ENCODE measurements at regions not wholly inside any gene's neighbourhood (a gene's known extent, or its start where the extent isn't known, plus 50 kb on each side); places are given as distances from the start of the nearest gene placed in this dataset.
"Not testable (repeated sequence)": the region's sequence is repeated elsewhere in the genome, so short reads cannot be mapped to it uniquely, and the experiment has no call there.

DNA sequence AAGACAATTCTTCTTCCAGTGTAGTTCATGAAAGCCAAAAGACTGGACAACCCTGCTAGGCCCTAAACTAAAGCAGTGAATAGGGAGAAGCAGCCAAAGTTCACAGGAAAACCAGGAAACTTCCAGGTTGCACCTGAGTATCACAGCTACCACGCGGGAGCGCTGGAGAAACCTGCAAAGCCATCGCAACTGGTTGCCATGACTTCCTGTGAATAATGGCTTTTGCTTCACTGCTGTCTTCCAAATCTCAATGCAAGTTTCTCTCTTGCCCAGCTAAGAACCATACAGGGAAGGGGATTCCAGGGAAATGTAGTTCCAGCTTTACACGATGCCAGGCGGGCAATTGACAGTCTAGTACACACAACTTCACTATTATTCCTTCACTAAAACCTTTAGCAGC, 114.1 kb downstream of the GXYLT1 start:
- no peak for DNase-seq
- Histone ChIP-seq H3K79me2 (ENCODE audit: low read length) (no peaks in the 10 kb centered on the region), H3K27me3 (ENCODE audit: low read length) (no peaks in the 10 kb centered on the region), H2AFZ (ENCODE audit: low read length) (no peak overlapping the region), H3K9ac (ENCODE audit: low read length) (no peak overlapping the region), H3K36me3 (ENCODE audit: insufficient read depth, low read length) (no peaks in the 10 kb centered on the region), H3K9me3 (ENCODE audit: low read length) (no peaks in the 10 kb centered on the region), H3K4me2 (ENCODE audit: low read depth, low read length, poor library complexity, severe bottlenecking) (no peak overlapping the region), H3K4me3 (ENCODE audit: low read length) (no peak overlapping the region), H3K9me2 (replicated peaks; ENCODE audit: insufficient read depth, low read length) (no peaks in the 10 kb centered on the region), H4K20me1 (ENCODE audit: insufficient read depth, low read depth, low read length) (no peaks in the 10 kb centered on the region), H3K4me1 (ENCODE audit: low read length) (peaks cover 14% of the 10 kb centered on the region), H3K27ac (ENCODE audit: low read length) (peak overlapping the region; percentile 70)

DNA sequence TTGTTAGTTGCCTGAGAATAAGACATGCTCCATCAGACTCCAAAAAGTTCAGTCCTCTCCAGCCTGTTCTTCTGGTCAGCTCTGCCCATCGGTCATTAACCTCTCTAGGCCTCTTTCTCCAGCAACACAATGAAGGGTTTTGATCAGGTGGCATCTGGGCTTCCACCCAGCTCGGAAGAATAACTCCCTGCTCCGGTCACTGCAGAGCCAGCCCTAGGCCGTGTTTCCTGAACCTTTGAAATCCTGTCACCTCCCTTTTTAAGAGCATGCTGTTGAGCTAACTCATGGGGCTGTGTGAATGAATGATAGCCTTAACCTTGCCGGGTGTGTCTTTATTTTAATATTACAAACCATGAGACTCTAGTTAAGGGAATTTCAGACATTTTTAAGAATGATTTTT, 117.1 kb downstream of the GXYLT1 start:
- Histone ChIP-seq H3K36me3 (ENCODE audit: insufficient read depth, low read length) (no peaks in the 10 kb centered on the region), H3K4me1 (ENCODE audit: low read length) (peaks cover 36% of the 10 kb centered on the region), H3K27me3 (ENCODE audit: low read length) (no peaks in the 10 kb centered on the region), H3K4me2 (ENCODE audit: low read depth, low read length, poor library complexity, severe bottlenecking) (no peak overlapping the region), H3K4me3 (ENCODE audit: low read length) (no peak overlapping the region), H3K79me2 (ENCODE audit: low read length) (no peaks in the 10 kb centered on the region), H3K9me2 (replicated peaks; ENCODE audit: insufficient read depth, low read length) (no peaks in the 10 kb centered on the region), H3K9ac (ENCODE audit: low read length) (no peak overlapping the region), H3K9me3 (ENCODE audit: low read length) (no peaks in the 10 kb centered on the region), H3K27ac (ENCODE audit: low read length) (no peak overlapping the region), H2AFZ (ENCODE audit: low read length) (no peak overlapping the region), H4K20me1 (ENCODE audit: insufficient read depth, low read depth, low read length) (no peaks in the 10 kb centered on the region)
- no peak for DNase-seq

GRCh38 chr12:42024495-42024830, 120.2 kb downstream of the GXYLT1 start:
- Histone ChIP-seq H3K27ac (ENCODE audit: low read length) (peak overlapping the region; percentile 43), H3K9me2 (replicated peaks; ENCODE audit: insufficient read depth, low read length) (no peaks in the 10 kb centered on the region), H3K4me1 (ENCODE audit: low read length) (peaks cover 35% of the 10 kb centered on the region), H3K4me3 (ENCODE audit: low read length) (peak overlapping the region; percentile 37; the same call in 1 of the 2 replicates), H3K9ac (ENCODE audit: low read length) (peak overlapping the region; percentile 51), H3K4me2 (ENCODE audit: low read depth, low read length, poor library complexity, severe bottlenecking) (peak overlapping the region; percentile 48), H2AFZ (ENCODE audit: low read length) (peak overlapping the region; percentile 54), H3K9me3 (ENCODE audit: low read length) (no peaks in the 10 kb centered on the region), H4K20me1 (ENCODE audit: insufficient read depth, low read depth, low read length) (no peaks in the 10 kb centered on the region), H3K27me3 (ENCODE audit: low read length) (no peaks in the 10 kb centered on the region), H3K36me3 (ENCODE audit: insufficient read depth, low read length) (no peaks in the 10 kb centered on the region), H3K79me2 (ENCODE audit: low read length) (no peaks in the 10 kb centered on the region)
- DNase-seq = no peak

DNA sequence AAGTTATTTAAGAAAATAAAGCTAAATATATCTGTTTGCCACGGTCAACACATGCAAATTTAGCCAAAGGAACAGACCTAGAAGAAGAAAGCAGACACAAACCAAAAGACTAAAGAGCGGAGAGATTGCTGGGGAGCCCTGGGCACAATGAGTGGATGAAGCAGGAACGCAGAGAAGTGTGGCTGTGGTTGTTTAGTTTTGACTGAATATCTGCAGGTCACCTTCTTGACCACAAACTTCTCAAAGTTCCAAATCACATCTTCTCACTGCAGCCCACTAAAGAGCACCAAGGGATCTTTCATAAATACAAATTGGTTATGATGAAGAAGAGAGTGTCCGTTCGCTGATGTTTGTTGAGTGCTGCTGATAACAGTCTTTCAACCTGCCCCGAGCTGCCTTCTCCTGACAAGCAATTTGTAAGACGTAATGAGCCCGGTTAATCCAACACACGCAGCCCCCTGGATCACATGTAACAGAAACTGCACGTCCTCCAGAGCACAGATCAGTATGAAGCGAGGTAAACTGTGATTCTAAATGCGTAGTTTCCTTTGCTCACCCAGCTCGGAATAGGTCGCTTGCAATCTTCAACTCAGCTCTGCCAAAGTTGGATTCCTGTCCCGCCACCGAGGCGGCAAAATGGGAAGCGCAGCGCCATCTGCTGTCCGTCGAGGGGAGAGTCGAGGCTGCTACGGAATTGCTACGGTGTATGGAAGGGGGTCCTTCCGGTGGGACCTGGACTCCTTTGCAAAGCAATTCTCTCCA, 120.8 kb downstream of the GXYLT1 start:
- Histone ChIP-seq H3K79me2 (ENCODE audit: low read length) (no peaks in the 10 kb centered on the region), H4K20me1 (ENCODE audit: insufficient read depth, low read depth, low read length) (no peaks in the 10 kb centered on the region), H3K27ac (ENCODE audit: low read length) (peak overlapping the region; percentile 44), H3K27me3 (ENCODE audit: low read length) (no peaks in the 10 kb centered on the region), H3K9me2 (replicated peaks; ENCODE audit: insufficient read depth, low read length) (no peaks in the 10 kb centered on the region), H2AFZ (ENCODE audit: low read length) (peak overlapping the region; percentile 54), H3K4me1 (ENCODE audit: low read length) (peaks cover 40% of the 10 kb centered on the region), H3K4me3 (ENCODE audit: low read length) (peak overlapping the region; percentile 37), H3K9me3 (ENCODE audit: low read length) (no peaks in the 10 kb centered on the region), H3K4me2 (ENCODE audit: low read depth, low read length, poor library complexity, severe bottlenecking) (peak overlapping the region; percentile 48), H3K9ac (ENCODE audit: low read length) (peak overlapping the region; percentile 51), H3K36me3 (ENCODE audit: insufficient read depth, low read length) (no peaks in the 10 kb centered on the region)
- peak; percentile 94 for DNase-seq

GRCh38 chr12:42021937-42022336, 122.7 kb downstream of the GXYLT1 start:
- not testable (repeated sequence) for H3K36me3 ChIP-seq (ENCODE audit: insufficient read depth, low read length); H3K9me2 ChIP-seq (replicated peaks; ENCODE audit: insufficient read depth, low read length); H3K79me2 ChIP-seq (ENCODE audit: low read length); H4K20me1 ChIP-seq (ENCODE audit: insufficient read depth, low read depth, low read length); H3K9me3 ChIP-seq (ENCODE audit: low read length); H3K4me3 ChIP-seq (ENCODE audit: low read length); DNase-seq; H3K4me2 ChIP-seq (ENCODE audit: low read depth, low read length, poor library complexity, severe bottlenecking); H3K27ac ChIP-seq (ENCODE audit: low read length); H3K9ac ChIP-seq (ENCODE audit: low read length); H3K27me3 ChIP-seq (ENCODE audit: low read length); H2AFZ ChIP-seq (ENCODE audit: low read length)
- H3K4me1 ChIP-seq (ENCODE audit: low read length) = peaks cover 60% of the 10 kb centered on the region

- no peak for DNase-seq
- peaks cover 64% of the 10 kb centered on the region for H3K4me1 ChIP-seq (ENCODE audit: low read length)
- H3K9me2 ChIP-seq (replicated peaks; ENCODE audit: insufficient read depth, low read length) = no peaks in the 10 kb centered on the region
- no peak overlapping the region for H2AFZ ChIP-seq (ENCODE audit: low read length)
- H3K27ac ChIP-seq (ENCODE audit: low read length) = no peak overlapping the region
- no peaks in the 10 kb centered on the region for H3K9me3 ChIP-seq (ENCODE audit: low read length)
- H4K20me1 ChIP-seq (ENCODE audit: insufficient read depth, low read depth, low read length) = no peaks in the 10 kb centered on the region
- no peaks in the 10 kb centered on the region for H3K79me2 ChIP-seq (ENCODE audit: low read length)
- no peak overlapping the region for H3K4me2 ChIP-seq (ENCODE audit: low read depth, low read length, poor library complexity, severe bottlenecking)
- no peaks in the 10 kb centered on the region for H3K36me3 ChIP-seq (ENCODE audit: insufficient read depth, low read length)
- H3K4me3 ChIP-seq (ENCODE audit: low read length) = no peak overlapping the region
- no peaks in the 10 kb centered on the region for H3K27me3 ChIP-seq (ENCODE audit: low read length)
- no peak overlapping the region for H3K9ac ChIP-seq (ENCODE audit: low read length)
Observed at GRCh38 chr12:42021469-42021868, 123.2 kb downstream of the GXYLT1 start.

- H3K4me2 ChIP-seq (ENCODE audit: low read depth, low read length, poor library complexity, severe bottlenecking) = no peak overlapping the region
- no peaks in the 10 kb centered on the region for H3K27me3 ChIP-seq (ENCODE audit: low read length)
- peak overlapping the region; percentile 43; the same call in 1 of the 2 replicates for H3K27ac ChIP-seq (ENCODE audit: low read length)
- no peak for DNase-seq
- H3K4me3 ChIP-seq (ENCODE audit: low read length) = no peak overlapping the region
- peaks cover 67% of the 10 kb centered on the region for H3K4me1 ChIP-seq (ENCODE audit: low read length)
- no peaks in the 10 kb centered on the region for H3K9me2 ChIP-seq (replicated peaks; ENCODE audit: insufficient read depth, low read length)
- no peak overlapping the region for H3K9ac ChIP-seq (ENCODE audit: low read length)
- H3K36me3 ChIP-seq (ENCODE audit: insufficient read depth, low read length) = no peaks in the 10 kb centered on the region
- no peak overlapping the region for H2AFZ ChIP-seq (ENCODE audit: low read length)
- no peaks in the 10 kb centered on the region for H3K79me2 ChIP-seq (ENCODE audit: low read length)
- no peaks in the 10 kb centered on the region for H3K9me3 ChIP-seq (ENCODE audit: low read length)
- H4K20me1 ChIP-seq (ENCODE audit: insufficient read depth, low read depth, low read length) = no peaks in the 10 kb centered on the region
Observed at GRCh38 chr12:42020226-42020625, 124.4 kb downstream of the GXYLT1 start.

DNA sequence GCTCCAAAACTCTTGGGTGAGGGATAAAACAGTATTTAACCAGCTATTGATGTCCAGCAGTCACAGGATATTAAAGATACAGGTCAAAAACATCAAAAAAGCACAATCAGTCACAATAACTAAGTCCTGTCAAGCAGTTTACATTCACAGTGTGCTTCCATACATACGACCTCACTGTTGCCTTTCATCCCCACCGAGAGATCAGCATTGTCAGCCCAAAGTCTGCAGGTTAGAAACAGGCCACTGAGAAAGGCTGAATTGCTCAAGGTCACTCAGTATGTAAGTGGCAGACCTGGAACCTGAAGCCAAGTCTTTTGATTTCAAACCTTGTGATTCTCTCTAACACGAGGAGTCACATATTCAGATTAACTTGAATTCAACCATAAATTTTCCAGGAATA, 124.9 kb downstream of the GXYLT1 start:
- H3K4me1 ChIP-seq (ENCODE audit: low read length) = peaks cover 67% of the 10 kb centered on the region
- no peaks in the 10 kb centered on the region for H3K27me3 ChIP-seq (ENCODE audit: low read length)
- H3K9me3 ChIP-seq (ENCODE audit: low read length) = no peaks in the 10 kb centered on the region
- H3K36me3 ChIP-seq (ENCODE audit: insufficient read depth, low read length) = no peaks in the 10 kb centered on the region
- peak overlapping the region; percentile 43 for H3K27ac ChIP-seq (ENCODE audit: low read length)
- H3K4me3 ChIP-seq (ENCODE audit: low read length) = no peak overlapping the region
- H3K4me2 ChIP-seq (ENCODE audit: low read depth, low read length, poor library complexity, severe bottlenecking) = peak overlapping the region; percentile 46
- peak overlapping the region; percentile 79 for H2AFZ ChIP-seq (ENCODE audit: low read length)
- no peaks in the 10 kb centered on the region for H4K20me1 ChIP-seq (ENCODE audit: insufficient read depth, low read depth, low read length)
- H3K79me2 ChIP-seq (ENCODE audit: low read length) = no peaks in the 10 kb centered on the region
- H3K9me2 ChIP-seq (replicated peaks; ENCODE audit: insufficient read depth, low read length) = no peaks in the 10 kb centered on the region
- DNase-seq = no peak
- H3K9ac ChIP-seq (ENCODE audit: low read length) = 0 out of 2 replicates have a peak overlapping the region, but pooled peaks have one; percentile 7

Data from Karpas-422 (cell line).